GM13976 (cell line): ENCODE measurements at regions not wholly inside any gene's neighbourhood (a gene's known extent, or its start where the extent isn't known, plus 50 kb on each side); places are given as distances from the start of the nearest gene placed in this dataset.
"Not testable (repeated sequence)": the region's sequence is repeated elsewhere in the genome, so short reads cannot be mapped to it uniquely, and the experiment has no call there.

Source experiments
- DNase-seq: peaks from one replicate; pipeline ENCODE4 v3.0.0; 2012; ENCODE audit warnings: low spot score
- in situ Hi-C: fragments of 300-500 bp; cut with MboI; formaldehyde crosslinking; loops from one replicate; pipeline ENCODE4 v1.12.0; 2022; ENCODE audit warnings: low sequenced_read_pairs, mixed read lengths, inconsistent platforms; ENCODE audit not compliant: unreplicated experiment
- TF ChIP-seq, protein P1 (sequence below): IDR thresholded peaks from 2 replicates; pipeline ENCODE4 v1.5.1; 2012; ENCODE audit warnings: borderline replicate concordance, mild to moderate bottlenecking; ENCODE audit not compliant: insufficient read depth; ENCODE audit errors: extremely low read depth, missing control alignments, control extremely low read depth

DNA sequence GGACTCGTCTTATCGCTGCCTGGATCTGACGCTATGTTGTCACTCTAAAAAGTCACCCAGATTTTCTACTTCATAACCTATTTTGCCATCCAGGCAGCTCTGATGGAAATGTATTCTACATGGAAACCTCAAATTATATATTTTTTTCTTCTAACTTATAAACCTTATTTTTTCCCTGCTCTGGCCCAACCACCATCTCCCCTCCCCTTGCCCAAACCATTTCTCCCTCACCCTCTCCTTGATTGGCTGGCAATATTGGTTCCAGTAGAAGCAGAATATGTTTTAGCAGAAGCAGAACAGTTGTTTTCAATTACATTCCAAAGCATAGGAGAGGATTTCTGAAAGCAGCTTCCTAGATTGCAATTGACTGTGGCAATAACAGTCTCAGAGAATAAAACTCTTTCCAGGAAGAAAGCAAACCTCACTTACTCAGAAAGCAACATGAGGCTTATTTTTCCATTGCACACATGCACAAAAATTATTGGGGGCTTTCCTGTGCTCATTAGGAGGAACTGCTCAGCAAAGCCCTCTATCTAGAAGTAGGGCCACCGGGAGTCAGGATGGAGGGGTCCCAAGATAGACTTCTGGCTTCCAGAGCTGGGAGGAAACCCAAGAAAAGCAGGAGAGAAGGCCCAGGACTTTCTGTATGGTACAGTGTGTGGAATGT is 191.8 kb downstream of the ESM1 start:
- TF ChIP-seq, protein P1, sequence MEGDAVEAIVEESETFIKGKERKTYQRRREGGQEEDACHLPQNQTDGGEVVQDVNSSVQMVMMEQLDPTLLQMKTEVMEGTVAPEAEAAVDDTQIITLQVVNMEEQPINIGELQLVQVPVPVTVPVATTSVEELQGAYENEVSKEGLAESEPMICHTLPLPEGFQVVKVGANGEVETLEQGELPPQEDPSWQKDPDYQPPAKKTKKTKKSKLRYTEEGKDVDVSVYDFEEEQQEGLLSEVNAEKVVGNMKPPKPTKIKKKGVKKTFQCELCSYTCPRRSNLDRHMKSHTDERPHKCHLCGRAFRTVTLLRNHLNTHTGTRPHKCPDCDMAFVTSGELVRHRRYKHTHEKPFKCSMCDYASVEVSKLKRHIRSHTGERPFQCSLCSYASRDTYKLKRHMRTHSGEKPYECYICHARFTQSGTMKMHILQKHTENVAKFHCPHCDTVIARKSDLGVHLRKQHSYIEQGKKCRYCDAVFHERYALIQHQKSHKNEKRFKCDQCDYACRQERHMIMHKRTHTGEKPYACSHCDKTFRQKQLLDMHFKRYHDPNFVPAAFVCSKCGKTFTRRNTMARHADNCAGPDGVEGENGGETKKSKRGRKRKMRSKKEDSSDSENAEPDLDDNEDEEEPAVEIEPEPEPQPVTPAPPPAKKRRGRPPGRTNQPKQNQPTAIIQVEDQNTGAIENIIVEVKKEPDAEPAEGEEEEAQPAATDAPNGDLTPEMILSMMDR = no peak
- in situ Hi-C loops = no loop called here
- no peak for DNase-seq

DNA sequence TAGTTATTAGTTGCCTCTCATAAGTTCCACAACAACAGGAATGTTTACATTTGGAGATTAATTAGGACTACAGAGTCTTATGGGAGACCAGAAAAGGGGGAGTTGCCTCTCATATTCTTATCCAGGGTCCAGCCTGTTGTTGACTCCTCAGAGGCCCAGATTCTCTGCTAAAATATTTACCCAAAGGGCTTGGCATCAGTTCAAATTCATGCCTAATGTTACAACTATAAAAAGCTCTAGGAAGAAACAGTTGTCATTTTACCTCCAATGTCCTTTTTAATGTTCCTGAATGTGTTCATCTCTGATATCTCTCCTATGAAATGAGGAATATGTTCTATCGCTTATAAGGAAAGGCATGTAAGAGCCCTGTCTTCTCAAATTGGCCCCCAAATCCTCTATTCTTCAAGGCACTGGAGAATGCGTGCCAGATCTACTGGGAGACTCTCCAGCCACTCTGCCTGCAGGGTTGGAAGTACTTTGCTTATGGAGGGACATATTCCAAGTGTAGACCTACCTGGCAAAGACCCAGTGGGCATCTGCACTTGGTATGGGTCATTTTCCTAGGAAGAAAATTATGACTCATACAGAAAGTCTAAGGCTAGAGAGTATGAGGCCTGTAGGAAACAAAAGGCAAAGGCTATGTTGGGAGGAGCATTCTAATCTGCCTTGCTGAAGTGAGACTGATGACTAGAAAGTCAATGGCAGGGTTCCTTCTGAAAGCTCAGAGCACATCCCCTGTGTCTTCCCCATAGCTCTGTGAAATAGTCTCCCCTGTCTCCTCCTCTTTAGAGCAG is 192.6 kb downstream of the ESM1 start:
- TF ChIP-seq, protein P1 = no peak
- no peak for DNase-seq
- in situ Hi-C loops = no loop called here

DNA sequence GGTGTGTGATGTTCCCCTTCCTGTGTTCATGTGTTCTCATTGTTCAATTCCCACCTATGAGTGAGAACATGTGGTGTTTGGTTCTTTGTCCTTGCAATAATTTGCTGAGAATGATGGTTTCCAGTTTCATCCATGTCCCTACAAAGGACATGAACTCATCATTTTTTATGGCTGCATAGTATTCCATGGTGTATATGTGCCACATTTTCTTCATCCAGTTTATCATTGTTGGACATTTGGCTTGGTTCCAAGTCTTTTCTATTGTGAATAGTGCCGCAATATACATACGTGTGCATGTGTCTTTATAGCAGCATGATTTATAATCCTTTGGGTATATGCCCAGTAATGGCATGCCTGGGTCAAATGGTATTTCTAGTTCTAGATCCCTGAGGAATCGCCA is 197.5 kb downstream of the ESM1 start:
- in situ Hi-C loops, DNase-seq: not testable (repeated sequence)

DNA sequence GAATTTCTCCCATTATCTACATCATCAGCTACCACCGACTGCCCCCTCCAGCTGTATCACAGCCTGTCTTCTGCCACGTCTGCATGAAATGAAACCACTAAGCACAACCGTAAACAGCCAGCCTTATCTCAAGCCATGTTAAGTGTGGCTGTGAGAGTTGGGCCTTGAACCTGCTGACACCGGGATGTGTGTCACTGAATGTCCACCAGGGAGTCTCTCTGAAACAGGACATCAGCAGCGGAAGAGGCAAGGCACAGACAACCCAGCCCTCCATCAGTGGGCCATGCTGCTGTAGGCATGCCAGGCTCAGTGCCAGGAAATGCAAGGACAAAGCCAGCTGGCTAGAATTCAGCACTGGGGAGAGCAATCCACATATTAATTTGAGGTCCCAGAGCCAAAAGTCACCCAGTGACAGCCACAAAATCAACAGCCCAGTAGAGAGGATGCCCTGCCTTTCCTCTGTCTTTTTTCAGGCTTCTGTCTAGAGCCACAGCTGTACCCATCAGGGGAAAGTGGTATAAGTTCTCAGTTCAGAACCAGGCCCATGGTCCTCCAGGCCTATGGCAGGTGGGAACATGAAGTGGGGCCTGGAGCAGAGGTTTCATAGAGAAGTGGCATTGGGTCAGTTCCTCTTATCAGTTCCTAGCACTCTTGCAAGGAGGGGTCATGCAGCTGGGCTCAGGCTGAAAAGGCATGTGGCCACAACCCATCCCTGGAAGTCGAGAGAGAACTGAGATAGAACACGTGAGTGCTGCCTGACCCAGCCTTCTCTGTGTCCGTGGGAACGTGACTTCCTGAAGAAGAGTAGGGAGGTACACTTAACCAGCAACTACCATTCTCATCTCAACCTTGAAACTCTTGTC is 199.4 kb downstream of the ESM1 start:
- no peak for DNase-seq
- TF ChIP-seq, protein P1 = no peak
- in situ Hi-C loops = no loop called here

DNA sequence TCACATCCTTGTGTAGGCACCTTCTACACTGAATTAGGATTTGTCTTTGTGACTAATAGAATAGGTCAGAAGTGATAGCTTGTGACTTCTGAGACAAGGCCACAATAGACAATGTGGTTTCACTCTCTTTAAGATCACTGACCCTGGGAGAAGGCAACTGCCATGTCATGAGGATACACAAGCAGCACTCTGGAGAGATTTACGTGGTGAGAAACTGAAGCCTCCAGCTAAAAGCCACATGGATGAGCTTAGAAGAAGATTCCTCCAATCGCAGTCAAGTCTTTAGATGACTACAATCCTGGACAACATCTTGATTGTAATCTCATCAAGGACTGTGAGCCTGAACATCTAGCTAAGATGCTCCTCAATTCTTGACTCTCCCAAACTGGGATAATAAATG is 206.6 kb downstream of the ESM1 start:
- in situ Hi-C loops = no loop called here
- TF ChIP-seq, protein P1 = no peak
- DNase-seq = no peak

DNA sequence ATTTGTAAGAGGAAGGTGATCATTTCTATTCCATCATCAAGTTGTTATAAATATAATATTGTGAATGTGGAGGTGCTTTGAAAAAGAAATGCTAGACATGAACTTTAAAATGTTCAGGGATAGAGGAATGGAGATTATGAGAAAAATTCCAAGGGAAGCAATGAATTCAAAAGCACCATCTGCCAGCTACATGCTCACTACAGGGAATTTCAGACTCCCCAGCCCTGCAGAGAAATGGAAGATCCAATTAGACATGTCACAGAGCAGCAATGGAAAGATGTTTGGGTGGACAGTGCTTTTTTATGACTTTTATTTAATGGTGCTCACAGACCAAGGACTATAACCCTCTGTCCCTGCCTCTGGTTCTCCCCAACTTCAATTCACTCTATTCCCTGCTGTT is 209.7 kb downstream of the ESM1 start:
- TF ChIP-seq, protein P1 = no peak
- in situ Hi-C loops = no loop called here
- DNase-seq = no peak
